Progenitor cell of endocrine pancreas (in vitro differentiated cells): ENCODE measurements at regions not wholly inside any gene's neighbourhood (a gene's known extent, or its start where the extent isn't known, plus 50 kb on each side); places are given as distances from the start of the nearest gene placed in this dataset.

ENCODE experiments used
- DNase-seq: peaks from one replicate; pipeline ENCODE4 v3.0.0; 2021; ENCODE audit warnings: low spot score; ENCODE audit not compliant: unreplicated experiment
- H3K27ac Mint-ChIP-seq: 2 replicates; pipeline ENCODE4 v1.8.0; 2021; ENCODE audit warnings: mild to moderate bottlenecking, moderate library complexity, mixed read lengths
- H3K27me3 Mint-ChIP-seq: 2 replicates; pipeline ENCODE4 v1.8.0; 2021; ENCODE audit warnings: mixed read lengths
- H3K36me3 Mint-ChIP-seq: 2 replicates; pipeline ENCODE4 v1.8.0; 2022; ENCODE audit warnings: mixed read lengths; ENCODE audit not compliant: insufficient read depth
- H3K4me1 Mint-ChIP-seq: 2 replicates; pipeline ENCODE4 v1.8.0; 2021; ENCODE audit warnings: low read depth, mixed read lengths
- H3K4me3 Mint-ChIP-seq: 2 replicates; pipeline ENCODE4 v1.8.0; 2021; ENCODE audit warnings: low read depth, mild to moderate bottlenecking, moderate library complexity, mixed read lengths
- H3K9me3 Mint-ChIP-seq: 2 replicates; pipeline ENCODE4 v1.8.0; 2021; ENCODE audit warnings: low read depth, mixed read lengths
- TF ChIP-seq, protein P1 (sequence below): fragments of 200-600 bp; sonication (generic); IDR thresholded peaks from one replicate; pipeline ENCODE4 v1.5.0; 2021; ENCODE audit warnings: antibody characterized with exemption, mild to moderate bottlenecking; ENCODE audit not compliant: unreplicated experiment

DNA sequence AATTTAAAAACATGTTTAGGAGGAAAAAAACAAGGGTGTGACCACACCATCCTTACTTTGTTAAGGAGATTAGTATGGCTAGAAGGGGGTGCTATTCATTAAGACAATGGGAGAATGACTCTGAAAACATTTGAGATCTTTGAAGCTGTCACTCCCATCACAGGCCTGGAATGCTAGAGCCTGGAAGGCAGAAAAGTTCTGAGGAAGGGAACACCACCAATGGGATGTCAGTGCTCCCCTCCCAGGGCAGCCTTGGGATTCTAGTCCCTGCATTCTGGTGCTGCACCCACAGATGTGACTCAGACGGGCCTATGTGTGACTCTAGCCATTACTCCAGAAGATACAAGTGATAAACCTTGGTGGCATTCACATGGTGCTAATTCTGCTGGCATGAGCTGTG lies 162.2 kb upstream of the ANXA10 start:
- Mint-ChIP-seq H3K27me3 (no peaks in the 10 kb centered on the region), H3K9me3 (no peaks in the 10 kb centered on the region), H3K27ac (no peak overlapping the region), H3K4me3 (no peak overlapping the region), H3K4me1 (peaks cover 5% of the 10 kb centered on the region), H3K36me3 (no peaks in the 10 kb centered on the region)
- no peak for DNase-seq
- TF ChIP-seq, protein P1, sequence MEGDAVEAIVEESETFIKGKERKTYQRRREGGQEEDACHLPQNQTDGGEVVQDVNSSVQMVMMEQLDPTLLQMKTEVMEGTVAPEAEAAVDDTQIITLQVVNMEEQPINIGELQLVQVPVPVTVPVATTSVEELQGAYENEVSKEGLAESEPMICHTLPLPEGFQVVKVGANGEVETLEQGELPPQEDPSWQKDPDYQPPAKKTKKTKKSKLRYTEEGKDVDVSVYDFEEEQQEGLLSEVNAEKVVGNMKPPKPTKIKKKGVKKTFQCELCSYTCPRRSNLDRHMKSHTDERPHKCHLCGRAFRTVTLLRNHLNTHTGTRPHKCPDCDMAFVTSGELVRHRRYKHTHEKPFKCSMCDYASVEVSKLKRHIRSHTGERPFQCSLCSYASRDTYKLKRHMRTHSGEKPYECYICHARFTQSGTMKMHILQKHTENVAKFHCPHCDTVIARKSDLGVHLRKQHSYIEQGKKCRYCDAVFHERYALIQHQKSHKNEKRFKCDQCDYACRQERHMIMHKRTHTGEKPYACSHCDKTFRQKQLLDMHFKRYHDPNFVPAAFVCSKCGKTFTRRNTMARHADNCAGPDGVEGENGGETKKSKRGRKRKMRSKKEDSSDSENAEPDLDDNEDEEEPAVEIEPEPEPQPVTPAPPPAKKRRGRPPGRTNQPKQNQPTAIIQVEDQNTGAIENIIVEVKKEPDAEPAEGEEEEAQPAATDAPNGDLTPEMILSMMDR, result no peak

DNA sequence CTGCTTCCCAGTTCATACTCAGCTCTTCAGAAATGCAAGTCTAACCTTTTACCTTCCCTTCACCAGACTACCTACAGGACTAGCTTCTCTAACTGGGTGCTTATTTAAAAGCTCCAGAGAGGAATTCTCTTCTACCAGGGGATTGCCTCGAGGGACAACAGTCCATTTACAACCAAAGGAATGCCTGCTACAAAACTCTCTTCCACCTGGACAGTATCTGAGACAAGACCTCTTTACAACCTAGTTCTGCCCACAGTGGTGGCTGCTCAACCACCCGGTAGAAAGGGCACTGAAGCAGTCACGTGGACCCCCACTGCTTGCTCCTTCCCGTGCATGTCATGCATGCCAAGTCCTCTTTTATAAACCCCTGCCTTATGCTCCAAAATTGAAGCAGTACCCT lies 158.1 kb upstream of the ANXA10 start:
- Mint-ChIP-seq H3K27ac (no peak overlapping the region), H3K27me3 (no peaks in the 10 kb centered on the region), H3K36me3 (no peaks in the 10 kb centered on the region), H3K4me3 (no peak overlapping the region), H3K9me3 (no peaks in the 10 kb centered on the region), H3K4me1 (peaks cover 8% of the 10 kb centered on the region)
- TF ChIP-seq, protein P1, result no peak
- no peak for DNase-seq

DNA sequence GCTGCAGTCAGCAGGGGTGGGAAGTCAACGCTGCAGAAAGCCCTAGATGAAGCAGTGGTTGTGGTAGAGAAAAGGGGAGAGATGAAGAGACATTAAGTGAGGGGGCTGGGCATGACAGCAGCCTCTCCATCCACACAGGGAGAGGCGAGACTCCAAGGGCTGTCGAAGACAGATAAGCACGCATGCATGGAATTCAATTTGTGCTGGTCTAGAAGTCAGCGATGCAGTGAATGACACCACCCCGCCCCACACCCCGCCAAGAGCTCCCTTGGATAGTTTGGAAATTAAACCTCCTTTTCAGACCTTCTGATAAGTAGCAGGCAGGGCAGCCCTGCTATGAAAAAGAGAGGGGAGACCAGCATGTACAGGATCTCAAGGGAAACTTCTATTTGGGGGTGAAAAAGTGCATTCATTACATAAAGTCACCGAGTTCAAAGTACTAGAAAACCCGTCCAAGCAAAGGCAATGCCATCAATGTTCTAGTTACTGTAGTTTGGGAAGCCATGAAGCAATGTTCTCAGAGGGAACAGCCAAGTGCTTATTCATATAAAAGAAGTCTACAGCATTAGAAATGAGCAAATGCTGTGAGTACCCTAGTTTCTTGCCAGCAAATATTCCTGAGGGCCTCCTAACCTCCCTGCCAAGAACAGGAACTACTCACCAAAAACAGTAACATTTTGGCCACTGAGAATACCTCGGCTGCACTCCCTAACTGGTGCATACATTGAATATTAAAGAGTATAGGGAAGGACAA lies 152.3 kb upstream of the ANXA10 start:
- no peak for DNase-seq
- Mint-ChIP-seq H3K4me1 (peaks cover 3% of the 10 kb centered on the region), H3K4me3 (no peak overlapping the region), H3K27ac (no peak overlapping the region), H3K9me3 (no peaks in the 10 kb centered on the region), H3K27me3 (no peaks in the 10 kb centered on the region), H3K36me3 (no peaks in the 10 kb centered on the region)
- TF ChIP-seq, protein P1, result no peak

DNA sequence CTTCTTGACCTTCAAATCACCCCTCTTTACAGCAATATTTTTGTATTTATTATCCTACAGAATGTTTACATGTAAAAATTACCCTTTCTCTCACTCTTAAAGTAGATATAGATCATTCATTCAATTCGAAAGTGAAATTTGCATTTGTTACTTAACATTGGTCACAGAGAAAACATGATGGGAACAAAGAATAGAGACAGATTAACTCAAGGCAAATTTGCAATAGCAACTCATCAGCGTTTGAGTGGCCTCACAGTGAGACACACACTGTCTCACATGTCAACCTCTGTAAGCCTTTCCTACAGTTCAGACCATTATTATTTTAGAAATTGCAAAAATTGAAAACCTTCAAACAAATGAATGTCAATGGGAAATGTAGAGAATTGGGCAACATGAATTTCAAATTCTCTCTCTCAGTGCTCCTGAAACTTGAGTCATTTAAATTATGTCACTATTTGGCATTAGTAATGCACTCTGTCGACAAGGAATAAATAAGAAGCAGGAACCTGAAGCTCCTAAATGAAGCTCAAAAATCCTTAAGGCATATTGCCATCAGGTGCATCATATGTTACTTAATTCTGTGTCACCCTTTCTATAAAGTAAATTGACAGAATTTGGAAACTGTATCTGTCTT lies 148.3 kb upstream of the ANXA10 start:
- Mint-ChIP-seq H3K4me3 (no peak overlapping the region), H3K4me1 (no peaks in the 10 kb centered on the region), H3K9me3 (no peaks in the 10 kb centered on the region), H3K27me3 (no peaks in the 10 kb centered on the region), H3K27ac (no peak overlapping the region), H3K36me3 (no peaks in the 10 kb centered on the region)
- no peak for DNase-seq
- TF ChIP-seq, protein P1, result no peak

DNA sequence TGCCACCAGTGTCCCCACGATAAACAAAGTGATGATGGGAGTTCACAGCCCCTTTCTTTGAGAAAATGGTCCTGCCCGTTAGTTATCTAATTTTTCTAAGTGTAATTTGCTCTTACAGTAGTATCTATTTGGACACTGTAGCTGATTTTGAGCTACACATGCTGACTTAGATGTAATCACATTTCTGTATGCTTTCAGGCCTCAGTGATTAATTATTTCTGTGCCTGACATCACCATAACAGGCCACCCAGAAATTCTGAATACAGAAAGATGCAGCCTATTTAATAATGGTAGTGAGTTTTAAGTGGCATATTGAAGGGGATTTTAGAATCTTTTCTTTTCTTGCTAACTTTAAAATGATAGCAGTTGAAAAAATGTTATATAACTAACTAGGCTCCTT lies 147.6 kb upstream of the ANXA10 start:
- Mint-ChIP-seq H3K36me3 (no peaks in the 10 kb centered on the region), H3K4me3 (no peak overlapping the region), H3K9me3 (no peaks in the 10 kb centered on the region), H3K27me3 (no peaks in the 10 kb centered on the region), H3K27ac (no peak overlapping the region), H3K4me1 (no peaks in the 10 kb centered on the region)
- TF ChIP-seq, protein P1, result no peak
- DNase-seq, result no peak
